ENCODE measurements at regions not wholly inside any gene's neighbourhood (a gene's known extent, or its start where the extent isn't known, plus 50 kb on each side); places are given as distances from the start of the nearest gene placed in this dataset.

- no peak for FAIRE-seq
- POLR2A ChIA-PET, result no interaction called here
- RAD21 ChIA-PET (ENCODE audit: unreplicated experiment), result no interaction called here
These were observed 264.2 kb downstream of the NPHP4 start for GRCh38 chr1:5727871-5728643.

More at GRCh38 chr1:5727871-5728643, 264.2 kb downstream of the NPHP4 start:
- Histone ChIP-seq H3K36me3 (ENCODE audit: control insufficient read depth in 2 of 2, insufficient read depth in 2 of 2, low read length in 1 of 2) (no peaks in the 10 kb centered on the region), H3K27me3 (replicated peaks in 1 of 2; ENCODE audit: control insufficient read depth in 2 of 2, insufficient read depth in 2 of 2, low read length in 1 of 2) (peaks cover 0 to 1% of the 10 kb centered on the region in 2 experiments; a peak in 1 of 4 replicates), H3K79me2 (ENCODE audit: control insufficient read depth, insufficient read depth, low read length) (no peaks in the 10 kb centered on the region), H3K4me3 (no peak overlapping the region), H3K4me2 (ENCODE audit: control insufficient read depth, insufficient read depth) (no peak overlapping the region), H3K27ac (ENCODE audit: control insufficient read depth, insufficient read depth) (no peak overlapping the region), H3K4me1 (ENCODE audit: control insufficient read depth, insufficient read depth, low read length) (no peaks in the 10 kb centered on the region), H3K9ac (ENCODE audit: control insufficient read depth, insufficient read depth, low read length) (no peak overlapping the region), H3K9me3 (replicated peaks; ENCODE audit: control insufficient read depth, insufficient read depth, low read length) (no peaks in the 10 kb centered on the region), H2AFZ (ENCODE audit: control insufficient read depth, low read depth, low read length) (no peak overlapping the region), H4K20me1 (ENCODE audit: control insufficient read depth, insufficient read depth) (no peaks in the 10 kb centered on the region)
- SMC1A ChIA-PET (ENCODE audit: uncharacterized antibody, unreplicated experiment), result no interaction called here
- BruUV-seq (replicated peaks), result no TSS peak
- DNase-seq (ENCODE audit: low read depth, low spot score) (no peak), ATAC-seq (no peak)
- CTCF ChIA-PET, result interaction anchor here (0.6 kb wide), 1 partner anchor 25 kb away, joined by 3 read pairs; no protein-coding TSS in a partner anchor
- intact Hi-C loops (cut with micrococcal nuclease; ENCODE audit: unreplicated experiment), result no loop called here
- in situ Hi-C loops (cut with MboI), result no loop called here
- TF ChIP-seq MYB (IDR thresholded peaks at IDR 0.05; ENCODE audit: borderline replicate concordance, low read depth, low read length), result no peak
- TF ChIP-seq SMC3 (IDR thresholded peaks at IDR 0.05; ENCODE audit: borderline replicate concordance, low read length), result no peak
- TF ChIP-seq TCF12 (IDR thresholded peaks at IDR 0.05; ENCODE audit: low read depth, low read length), result no peak
- no peak for TF ChIP-seq EGR1 (IDR thresholded peaks at IDR 0.05; ENCODE audit: borderline replicate concordance in 1 of 2, low read depth in 2 of 2, low read length in 2 of 2)
- no peak for TF ChIP-seq ZBTB33 (IDR thresholded peaks at IDR 0.05)
- TF ChIP-seq USF2 (IDR thresholded peaks at IDR 0.05; ENCODE audit: borderline replicate concordance, low read depth, low read length), result no peak
- TF ChIP-seq CEBPB (IDR thresholded peaks at IDR 0.05; ENCODE audit: borderline replicate concordance in 1 of 2, low read depth in 2 of 2, low read length in 2 of 2), result no peak
- no peak for TF ChIP-seq ATF2 (IDR thresholded peaks at IDR 0.05; ENCODE audit: low read length)
- WGBS (ENCODE audit: insufficient coverage, insufficient replicate concordance, low lambda C conversion rate, missing lambda C conversion rate), result 24% methylated on average over 17 of the region's 17 CpGs
